MCF 10A (cell line): ENCODE measurements at regions not wholly inside any gene's neighbourhood (a gene's known extent, or its start where the extent isn't known, plus 50 kb on each side); places are given as distances from the start of the nearest gene placed in this dataset.

ENCODE experiments used
- BruUV-seq: library from RNA; stranded (reverse); fragments of 400-500 nt; replicated peaks from 2 replicates; lab custom pipeline; 2021; lab: Mats Ljungman, UMichigan
- CTCF ChIA-PET: fragments of 300-600 bp; sonication (Branson Sonifier 250); formaldehyde crosslinking; extraction: SDS; loops from one replicate; lab custom pipeline; 2021; ENCODE audit warnings: antibody characterized with exemption, inconsistent platforms; lab: Yijun Ruan, JAX
- POLR2A ChIA-PET: fragments of 300-600, 350-650 bp; sonication (Branson Sonifier 250); formaldehyde crosslinking; extraction: SDS; loops from one replicate; lab custom pipeline; 2020; ENCODE audit warnings: antibody characterized with exemption, inconsistent platforms; lab: Yijun Ruan, JAX
- DNase-seq: peaks from one replicate; pipeline ENCODE4 v3.0.0-alpha.2; 2018; ENCODE audit not compliant: unreplicated experiment
- H3K27ac Mint-ChIP-seq: one replicate; pipeline ENCODE4 v1.8.0; 2022; ENCODE audit warnings: mild to moderate bottlenecking, low read depth, mixed read lengths; ENCODE audit not compliant: unreplicated experiment
- H3K27me3 Mint-ChIP-seq: one replicate; pipeline ENCODE4 v1.8.0; 2022; ENCODE audit warnings: mixed read lengths; ENCODE audit not compliant: insufficient read depth, unreplicated experiment
- H3K36me3 Mint-ChIP-seq: one replicate; pipeline ENCODE4 v1.8.0; 2022; ENCODE audit warnings: mild to moderate bottlenecking, moderate library complexity, mixed read lengths; ENCODE audit not compliant: insufficient read depth, unreplicated experiment
- H3K4me1 Mint-ChIP-seq: one replicate; pipeline ENCODE4 v1.8.0; 2022; ENCODE audit warnings: mixed read lengths; ENCODE audit not compliant: insufficient read depth, unreplicated experiment
- H3K4me3 Mint-ChIP-seq: one replicate; pipeline ENCODE4 v1.8.0; 2022; ENCODE audit warnings: mild to moderate bottlenecking, moderate library complexity, mixed read lengths; ENCODE audit not compliant: unreplicated experiment
- H3K9me3 Mint-ChIP-seq: one replicate; pipeline ENCODE4 v1.8.0; 2022; ENCODE audit warnings: mixed read lengths; ENCODE audit not compliant: unreplicated experiment
- intact Hi-C: fragments of 100-400 bp; cut with micrococcal nuclease; formaldehyde crosslinking; loops from 2 replicates; pipeline ENCODE4 v1.14.1; 2022
- TF ChIP-seq, protein P1 (sequence below): fragments of 200-600 bp; IDR thresholded peaks from one replicate; pipeline ENCODE4 v1.8.0; 2022; ENCODE audit warnings: antibody characterized with exemption, mild to moderate bottlenecking; ENCODE audit not compliant: unreplicated experiment

DNA sequence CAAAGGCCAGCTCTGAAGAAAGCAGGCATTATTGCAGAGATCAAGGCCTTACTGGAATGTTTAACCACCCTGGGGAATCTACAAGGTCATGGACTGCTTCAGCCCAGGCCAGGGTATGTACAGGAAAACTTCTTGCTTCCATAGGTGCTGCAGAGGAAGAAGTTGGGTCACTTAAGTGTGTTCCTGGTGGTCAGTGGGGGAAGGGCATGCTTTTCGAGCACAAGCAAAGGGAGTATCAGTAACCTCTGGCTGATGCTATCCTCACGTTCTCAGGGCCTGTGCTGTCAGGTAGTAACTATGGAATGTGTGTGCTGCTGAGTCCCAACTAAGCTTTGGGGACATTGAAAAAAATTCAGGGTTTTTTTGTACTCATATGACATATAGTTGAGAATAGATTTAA lies 234.0 kb upstream of the SP4 start:
- Mint-ChIP-seq H3K27me3 (peaks cover 13% of the 10 kb centered on the region), H3K4me1 (peaks cover 13% of the 10 kb centered on the region), H3K4me3 (no peak overlapping the region), H3K36me3 (no peaks in the 10 kb centered on the region), H3K27ac (no peak overlapping the region), H3K9me3 (peaks cover 7% of the 10 kb centered on the region)
- TF ChIP-seq, protein P1, sequence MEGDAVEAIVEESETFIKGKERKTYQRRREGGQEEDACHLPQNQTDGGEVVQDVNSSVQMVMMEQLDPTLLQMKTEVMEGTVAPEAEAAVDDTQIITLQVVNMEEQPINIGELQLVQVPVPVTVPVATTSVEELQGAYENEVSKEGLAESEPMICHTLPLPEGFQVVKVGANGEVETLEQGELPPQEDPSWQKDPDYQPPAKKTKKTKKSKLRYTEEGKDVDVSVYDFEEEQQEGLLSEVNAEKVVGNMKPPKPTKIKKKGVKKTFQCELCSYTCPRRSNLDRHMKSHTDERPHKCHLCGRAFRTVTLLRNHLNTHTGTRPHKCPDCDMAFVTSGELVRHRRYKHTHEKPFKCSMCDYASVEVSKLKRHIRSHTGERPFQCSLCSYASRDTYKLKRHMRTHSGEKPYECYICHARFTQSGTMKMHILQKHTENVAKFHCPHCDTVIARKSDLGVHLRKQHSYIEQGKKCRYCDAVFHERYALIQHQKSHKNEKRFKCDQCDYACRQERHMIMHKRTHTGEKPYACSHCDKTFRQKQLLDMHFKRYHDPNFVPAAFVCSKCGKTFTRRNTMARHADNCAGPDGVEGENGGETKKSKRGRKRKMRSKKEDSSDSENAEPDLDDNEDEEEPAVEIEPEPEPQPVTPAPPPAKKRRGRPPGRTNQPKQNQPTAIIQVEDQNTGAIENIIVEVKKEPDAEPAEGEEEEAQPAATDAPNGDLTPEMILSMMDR, result no peak
- ChIA-PET CTCF (interaction anchor here (0.5 to 0.9 kb wide), 2 partner anchors 16 to 365 kb away, joined by 4 to 6 read pairs; no protein-coding TSS in a partner anchor), POLR2A (no interaction called here)
- no TSS peak for BruUV-seq
- intact Hi-C loops, result no loop called here
- no peak for DNase-seq

DNA sequence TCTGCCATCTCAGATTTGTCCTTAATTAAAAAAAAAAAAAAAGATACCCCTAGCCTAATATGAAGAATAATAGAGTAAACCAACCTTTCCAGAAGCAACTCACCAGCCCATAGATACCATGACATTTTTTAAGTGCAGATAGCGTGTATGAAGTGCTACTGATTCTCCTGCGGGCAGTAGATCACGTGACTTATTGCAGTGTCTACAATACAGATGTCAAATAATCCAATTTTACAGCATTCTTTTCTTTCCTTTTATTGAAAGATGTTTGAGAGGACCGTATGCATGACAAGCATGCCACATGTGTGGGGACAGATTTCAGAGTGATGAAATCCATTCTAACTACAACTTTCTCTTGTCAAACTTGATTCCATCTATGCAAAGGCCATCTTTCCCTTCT lies 232.9 kb upstream of the SP4 start:
- no TSS peak for BruUV-seq
- TF ChIP-seq, protein P1, result no peak
- no peak overlapping the region for H3K4me3 Mint-ChIP-seq
- intact Hi-C loops, result no loop called here
- peaks cover 13% of the 10 kb centered on the region for H3K4me1 Mint-ChIP-seq
- H3K9me3 Mint-ChIP-seq, result peaks cover 7% of the 10 kb centered on the region
- CTCF ChIA-PET, result interaction anchor here (0.9 kb wide), 2 partner anchors 9 to 15 kb away, joined by 3 to 6 read pairs; no protein-coding TSS in a partner anchor
- no peak overlapping the region for H3K27ac Mint-ChIP-seq
- POLR2A ChIA-PET, result interaction anchor here (0.6 kb wide), 1 partner anchor 42 kb away, joined by 3 read pairs; no protein-coding TSS in a partner anchor
- H3K27me3 Mint-ChIP-seq, result peaks cover 3% of the 10 kb centered on the region
- no peaks in the 10 kb centered on the region for H3K36me3 Mint-ChIP-seq
- no peak for DNase-seq

DNA sequence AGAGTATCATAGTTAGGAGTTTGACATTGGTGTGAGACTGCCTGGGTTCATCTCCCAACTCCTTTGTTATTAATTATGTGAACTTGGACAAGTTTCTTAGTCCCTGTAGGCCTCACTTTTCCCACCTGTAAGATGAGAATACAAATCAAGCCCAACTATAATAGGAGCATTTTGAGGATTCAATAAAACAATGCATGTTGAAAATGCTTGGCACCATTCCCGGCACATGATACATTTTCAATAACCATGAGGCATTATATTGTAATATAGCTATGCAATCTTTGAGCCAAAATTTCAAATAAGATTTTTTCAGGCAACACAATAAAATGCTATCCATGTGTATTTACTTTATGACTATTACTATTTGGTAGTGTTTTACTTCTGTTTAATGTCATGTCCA lies 229.0 kb upstream of the SP4 start:
- Mint-ChIP-seq H3K27ac (no peak overlapping the region), H3K4me3 (no peak overlapping the region), H3K4me1 (no peaks in the 10 kb centered on the region), H3K9me3 (peaks cover 7% of the 10 kb centered on the region), H3K36me3 (no peaks in the 10 kb centered on the region), H3K27me3 (no peaks in the 10 kb centered on the region)
- peak; percentile 47 for DNase-seq
- intact Hi-C loops, result no loop called here
- TF ChIP-seq, protein P1, result no peak
- ChIA-PET POLR2A (interaction anchor here (0.7 kb wide), 1 partner anchor 310 kb away, joined by 3 read pairs; no protein-coding TSS in a partner anchor), CTCF (interaction anchor here (0.6 kb wide), 1 partner anchor 545 kb away, joined by 7 read pairs; no protein-coding TSS in a partner anchor)
- no TSS peak for BruUV-seq

DNA sequence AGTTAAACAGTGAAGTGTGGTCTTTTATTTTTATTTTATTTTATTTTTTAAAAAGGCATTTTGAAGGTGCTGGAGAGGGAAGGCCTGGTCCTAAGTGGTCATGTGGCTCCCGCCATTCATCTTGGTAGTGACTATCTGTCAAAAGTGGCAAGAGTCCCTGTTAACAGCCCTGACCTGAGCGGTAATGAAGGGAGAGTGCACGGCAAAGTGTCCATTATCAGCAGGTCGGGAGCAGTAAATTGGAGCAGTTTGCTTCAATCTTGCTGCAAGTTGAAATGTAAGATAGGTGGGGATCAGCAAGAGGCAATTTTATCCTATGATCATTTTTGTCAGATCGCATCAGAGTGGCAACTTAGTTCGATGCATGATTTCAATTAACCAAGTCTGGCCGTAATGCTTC lies 227.4 kb upstream of the SP4 start:
- Mint-ChIP-seq H3K4me1 (no peaks in the 10 kb centered on the region), H3K36me3 (no peaks in the 10 kb centered on the region)
- CTCF ChIA-PET, result no interaction called here

More for the DNA sequence above, 227.4 kb upstream of the SP4 start:
- POLR2A ChIA-PET, result no interaction called here
- H3K9me3 Mint-ChIP-seq, result peaks cover 7% of the 10 kb centered on the region
- H3K4me3 Mint-ChIP-seq, result no peak overlapping the region
- intact Hi-C loops, result no loop called here
- BruUV-seq, result no TSS peak
- DNase-seq, result no peak
- TF ChIP-seq, protein P1, result no peak
- no peaks in the 10 kb centered on the region for H3K27me3 Mint-ChIP-seq
- H3K27ac Mint-ChIP-seq, result no peak overlapping the region
